ENCODE measurements at regions not wholly inside any gene's neighbourhood (a gene's known extent, or its start where the extent isn't known, plus 50 kb on each side); places are given as distances from the start of the nearest gene placed in this dataset.

DNA sequence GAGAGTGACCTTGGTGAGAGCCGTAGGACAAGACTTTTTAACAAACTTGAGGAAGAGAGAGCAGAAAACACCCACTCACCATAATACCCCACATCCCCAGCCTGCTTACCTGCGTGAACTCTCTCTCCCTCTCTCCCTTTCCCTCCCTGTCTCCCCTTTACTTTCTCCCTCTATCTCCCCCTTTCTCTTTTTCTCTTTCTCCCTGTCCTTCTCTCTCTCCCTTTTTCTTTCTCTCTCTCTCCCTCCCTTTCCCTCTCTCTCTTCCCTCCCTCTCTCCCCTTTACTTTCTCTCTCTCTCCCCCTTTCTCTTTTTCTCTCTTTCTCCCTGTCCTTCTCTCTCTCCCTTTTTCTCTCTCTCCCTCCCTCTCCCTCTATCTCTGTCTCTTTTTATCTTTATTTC, 464.0 kb upstream of the AUTS2 start:
- DNase-seq = no peak

DNA sequence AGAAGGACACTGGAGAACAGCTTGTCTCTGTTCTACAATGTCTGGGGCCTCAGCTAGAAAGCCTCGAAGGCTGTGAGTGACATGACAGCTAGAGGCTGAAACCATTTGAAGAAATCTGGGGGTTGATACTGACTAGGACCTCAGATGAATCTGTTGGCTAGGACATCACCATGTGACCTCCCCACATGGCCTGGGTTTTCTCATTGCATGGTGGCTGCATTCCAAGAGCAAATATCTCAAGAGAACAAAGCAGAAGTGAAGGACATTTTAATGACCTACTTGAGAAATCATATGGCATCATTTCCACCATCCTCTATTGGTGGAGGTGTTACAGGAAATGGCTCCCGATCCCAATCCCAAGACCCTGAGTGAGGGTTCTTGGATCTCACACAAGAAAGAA, 450.6 kb upstream of the AUTS2 start:
- DNase-seq = no peak

DNA sequence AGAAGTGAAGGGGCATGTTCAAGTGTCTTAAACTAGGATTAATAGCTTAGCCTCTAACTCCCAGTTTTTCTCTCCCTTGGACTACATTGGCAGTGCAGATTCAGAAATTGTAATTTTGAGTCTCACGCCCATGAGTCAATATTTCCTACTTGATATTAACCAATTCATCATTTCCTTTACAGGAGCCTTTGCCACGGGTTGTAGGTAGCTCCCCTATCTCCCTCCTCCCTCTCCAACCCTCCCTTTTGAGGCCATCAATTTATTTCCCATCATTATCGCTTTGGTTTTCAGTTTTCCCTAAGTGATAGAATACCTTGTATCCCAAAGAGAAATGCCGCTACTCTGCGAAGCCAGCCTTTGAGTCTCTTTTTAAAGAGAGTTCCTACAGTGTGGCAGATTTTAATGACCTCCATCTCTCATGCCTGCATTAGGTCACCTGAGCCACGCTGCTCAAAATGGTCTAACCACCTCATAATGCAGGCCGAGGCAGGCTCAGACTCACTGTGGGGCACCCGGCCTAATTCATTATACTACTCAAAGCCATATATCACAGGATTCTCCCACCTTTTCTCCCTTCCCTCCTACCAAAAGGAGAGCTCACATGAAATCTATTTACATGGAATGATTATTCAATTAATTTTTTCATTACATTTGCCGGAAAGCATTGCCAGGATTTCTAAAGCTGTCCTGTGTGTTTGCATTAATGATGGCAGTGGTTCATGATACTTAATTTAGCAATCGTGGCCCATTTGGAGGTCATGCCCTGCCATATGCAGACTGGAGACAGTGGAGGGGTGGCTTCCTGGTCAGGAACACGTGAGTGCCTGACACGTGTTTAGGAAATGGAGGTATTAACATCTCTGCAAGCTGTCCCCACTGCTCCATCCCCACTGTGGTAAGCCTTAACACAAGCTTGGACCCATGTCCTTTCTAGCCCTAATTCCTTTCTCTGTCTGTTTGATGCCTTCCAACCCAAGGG, 448.2 kb upstream of the AUTS2 start:
- DNase-seq = no peak

DNA sequence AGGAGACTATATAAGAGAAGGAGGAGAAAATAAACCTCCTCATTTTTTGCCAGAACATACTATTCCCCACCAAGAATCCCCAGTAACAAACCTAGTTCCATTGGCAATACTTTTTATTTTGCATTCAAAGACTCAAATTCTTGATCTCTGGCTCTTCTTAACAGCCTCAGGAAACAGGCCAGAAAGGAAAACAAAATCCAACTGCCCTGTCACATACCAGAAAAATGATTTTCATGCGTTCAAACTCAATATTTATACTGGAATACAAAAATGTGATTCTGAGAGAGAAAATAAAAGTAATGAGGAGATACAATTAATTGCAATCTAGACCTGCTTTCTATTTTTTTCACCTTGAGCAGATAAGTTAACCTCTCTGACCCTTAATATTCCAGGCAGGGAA, 435.9 kb upstream of the AUTS2 start:
- DNase-seq = no peak

DNA sequence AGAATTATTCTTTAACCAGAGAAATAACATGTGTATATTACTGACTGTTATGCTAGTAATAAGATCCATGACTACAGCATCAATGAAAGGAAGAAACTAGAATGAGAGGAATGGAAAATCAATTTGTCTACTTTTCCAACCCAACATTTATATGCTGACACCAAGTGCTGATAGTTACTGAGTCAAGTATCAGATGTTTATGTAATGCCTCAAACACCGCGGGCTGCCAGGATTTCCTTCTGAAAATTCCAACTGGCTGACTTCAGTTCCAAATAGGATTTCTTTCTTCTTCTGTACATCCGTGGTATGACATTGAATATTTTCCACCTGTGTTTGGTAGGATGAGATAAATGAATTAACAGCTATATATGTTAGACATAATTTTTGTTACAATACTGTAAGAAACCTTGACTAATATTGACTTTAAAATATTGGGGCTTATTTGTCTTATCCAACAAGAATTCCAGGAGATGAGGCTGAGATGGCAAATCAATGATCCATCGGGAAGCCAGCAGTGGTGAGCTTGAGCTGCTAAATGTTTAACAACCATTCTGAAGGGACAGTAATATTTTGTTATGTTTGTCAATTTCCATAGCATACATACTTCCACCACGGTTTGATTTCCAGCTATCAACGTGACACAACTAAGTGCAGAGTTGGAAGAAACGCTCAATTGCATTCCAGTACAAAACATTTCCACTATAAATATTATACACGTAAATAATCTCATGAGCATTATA, 435.2 kb upstream of the AUTS2 start:
- no peak for DNase-seq

DNA sequence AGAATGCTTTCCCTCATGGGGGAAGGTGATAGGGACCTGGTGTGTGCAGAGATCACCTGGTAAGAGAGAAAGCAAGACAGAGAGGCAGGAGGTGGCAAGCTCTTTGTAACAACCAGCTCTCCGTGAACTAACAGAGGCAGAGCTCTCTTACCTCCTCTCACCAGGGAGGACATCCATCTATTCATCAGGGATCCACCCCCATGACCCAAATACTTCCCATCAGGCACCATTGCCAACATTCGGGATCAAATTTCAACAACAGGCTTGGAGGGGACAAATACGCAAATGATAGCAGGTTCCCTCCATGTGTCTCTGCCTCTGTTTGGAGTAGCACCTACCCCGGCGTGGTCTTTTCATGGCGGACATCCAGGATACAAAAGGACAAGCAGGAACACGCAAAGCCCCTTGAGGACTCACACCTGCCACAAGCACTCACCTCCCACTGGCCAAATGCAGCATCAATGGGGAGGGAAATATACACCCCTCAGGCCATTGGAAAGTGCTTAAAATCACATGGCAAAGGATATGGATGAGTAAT, 431.2 kb upstream of the AUTS2 start:
- no peak for DNase-seq

DNA sequence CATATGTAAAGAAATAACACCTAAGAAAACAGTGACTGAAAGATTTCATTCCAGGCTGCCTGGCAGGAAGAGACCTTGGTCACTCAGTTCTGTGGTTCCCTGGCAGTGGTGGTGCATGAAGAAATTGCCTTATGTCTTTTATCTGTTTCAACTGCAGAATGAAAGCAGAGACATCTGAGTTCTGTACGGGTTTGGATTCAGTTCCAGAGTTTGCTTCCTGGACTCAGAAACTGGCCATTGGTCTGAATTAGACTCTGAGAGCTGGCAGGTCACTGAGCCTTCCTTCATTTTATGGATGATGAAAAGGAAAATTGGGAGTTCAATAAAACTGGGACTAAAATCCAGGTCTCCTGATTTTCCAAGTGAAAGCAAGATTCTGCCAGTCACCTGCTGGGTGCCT, 428.9 kb upstream of the AUTS2 start:
- no peak for DNase-seq

DNA sequence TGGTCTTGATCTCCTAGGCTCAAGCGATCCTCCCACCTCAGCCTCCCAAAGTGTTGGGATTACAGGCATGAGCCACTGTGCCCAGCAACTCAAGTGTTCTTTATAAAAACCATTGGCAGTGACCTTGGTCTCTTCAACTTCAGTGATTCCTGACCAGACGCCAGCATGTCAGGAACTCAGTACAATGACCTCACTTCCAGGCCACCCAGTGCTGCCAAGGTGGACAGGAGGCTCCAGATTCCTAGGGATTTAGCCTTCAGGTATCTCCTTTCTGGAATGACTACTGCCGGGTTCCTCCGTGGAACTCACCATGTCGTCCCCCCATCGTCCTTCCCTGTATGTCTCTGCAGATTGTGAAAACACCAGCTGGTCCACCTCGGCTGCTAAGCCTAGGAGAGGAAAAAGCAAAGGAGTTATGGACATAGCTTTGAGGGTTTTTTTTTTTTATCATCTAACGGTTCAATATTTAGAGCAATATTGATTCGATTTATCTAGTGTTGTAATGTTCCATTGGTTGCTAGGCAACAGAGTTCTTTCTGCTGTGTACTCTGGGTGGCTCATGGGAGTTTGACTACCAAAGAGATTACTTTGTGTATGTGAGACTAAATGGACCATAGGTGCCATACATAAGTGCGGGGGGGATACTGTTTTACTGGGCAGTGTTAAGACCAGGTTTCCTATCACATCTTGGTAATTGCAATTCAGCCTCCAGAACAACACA, 425.8 kb upstream of the AUTS2 start:
- DNase-seq = no peak

DNA sequence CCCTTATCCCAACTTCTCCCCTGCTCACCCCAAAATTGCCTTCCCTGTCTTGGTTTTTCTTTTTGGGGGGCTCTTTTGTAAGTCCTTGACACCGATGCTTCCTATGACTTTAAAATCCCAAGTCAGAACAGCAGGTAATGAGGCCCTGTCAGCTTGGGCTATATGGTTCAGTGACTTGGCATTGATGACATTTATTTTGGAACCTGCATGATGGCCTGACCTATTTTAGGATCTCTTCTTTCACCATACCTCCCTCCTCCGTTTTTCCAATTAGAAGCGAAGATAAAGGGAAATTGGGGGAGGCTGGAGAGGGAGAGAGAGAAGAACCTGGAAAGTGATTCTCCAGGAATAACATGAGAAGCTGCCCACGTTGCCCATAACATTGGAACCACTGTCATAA, 424.9 kb upstream of the AUTS2 start:
- no peak for DNase-seq

DNA sequence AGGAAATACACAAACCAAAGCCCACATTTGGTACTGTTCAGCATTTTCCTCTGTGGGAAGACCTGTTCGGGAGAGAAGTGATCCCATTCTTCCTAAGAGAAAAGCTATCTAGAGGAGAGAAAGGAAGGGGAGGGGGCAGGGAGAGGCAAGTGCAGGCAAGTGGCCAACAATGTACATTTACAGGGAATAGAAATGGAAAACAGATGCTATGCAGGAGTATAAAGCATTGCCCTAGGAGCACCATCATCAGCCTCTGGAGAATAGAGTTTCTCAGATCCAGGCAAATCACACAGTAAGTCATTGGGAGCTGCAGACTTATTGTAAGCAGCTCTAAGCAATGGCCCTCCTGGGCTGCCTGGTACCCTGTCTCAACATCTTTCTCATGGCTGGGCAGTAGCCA, 424.4 kb upstream of the AUTS2 start:
- DNase-seq = no peak

DNA sequence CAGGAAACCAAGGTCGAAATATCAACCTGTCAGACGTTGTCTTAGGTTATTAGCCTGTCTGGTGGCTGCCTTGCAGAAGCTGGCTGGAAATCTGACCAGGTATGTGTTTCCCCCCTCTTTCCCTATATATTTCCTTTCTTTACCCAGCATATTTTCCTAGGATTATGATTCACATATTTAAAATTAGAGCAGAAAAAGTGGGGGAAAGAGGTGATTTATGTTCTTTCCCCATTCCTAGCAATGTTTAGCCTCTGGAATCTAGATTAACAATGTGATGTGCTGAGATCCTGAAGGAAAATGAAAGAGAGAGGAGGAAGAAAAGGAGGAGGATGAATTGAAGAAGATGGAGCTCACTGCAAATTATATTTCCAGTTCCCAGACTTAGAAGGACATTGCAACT, 421.4 kb upstream of the AUTS2 start:
- no peak for DNase-seq

DNA sequence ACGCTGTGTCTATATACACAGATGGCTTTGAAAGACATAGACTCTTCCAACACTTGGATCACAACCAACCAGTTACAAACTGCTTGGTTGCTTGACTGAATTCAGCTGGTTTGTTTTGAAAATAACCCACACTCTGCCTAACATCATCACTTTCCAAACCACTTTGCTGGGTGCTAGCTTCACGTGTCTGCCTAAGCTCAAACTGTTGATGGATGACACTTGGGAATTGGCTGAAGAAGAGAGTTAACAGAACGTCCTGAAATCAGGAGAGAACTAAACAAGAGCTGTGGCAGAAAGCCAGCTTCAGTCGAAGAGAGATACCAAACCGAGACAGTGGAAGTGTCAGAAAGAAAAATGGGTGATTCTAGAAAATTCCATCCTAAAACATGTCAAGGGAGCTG, 420.8 kb upstream of the AUTS2 start:
- no peak for DNase-seq

DNA sequence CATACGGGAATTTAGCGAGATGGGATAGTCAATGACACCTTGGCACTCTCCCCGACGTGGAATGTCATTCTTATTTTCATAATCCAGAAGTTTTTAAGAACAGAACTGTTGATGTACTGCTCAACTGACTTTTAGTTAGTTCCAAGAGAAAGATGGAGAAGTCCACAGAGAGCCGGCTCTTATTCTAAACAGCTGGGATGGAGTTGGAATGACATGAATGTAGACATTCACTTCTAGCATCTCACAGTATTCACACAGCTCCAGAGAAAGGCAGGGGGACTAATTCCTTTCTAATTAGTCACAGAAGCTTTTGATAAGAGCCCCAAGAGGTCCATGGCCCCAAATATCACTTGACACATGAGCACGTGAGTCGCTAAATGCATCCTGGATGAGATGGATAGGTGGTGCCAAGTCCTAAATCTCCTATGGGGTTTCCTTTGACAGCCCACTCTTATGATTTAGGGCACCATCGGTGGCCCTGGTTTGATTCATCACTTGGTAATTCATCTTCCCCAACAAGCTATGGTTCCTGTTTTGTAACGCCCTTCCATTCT, 420.3 kb upstream of the AUTS2 start:
- no peak for DNase-seq

DNA sequence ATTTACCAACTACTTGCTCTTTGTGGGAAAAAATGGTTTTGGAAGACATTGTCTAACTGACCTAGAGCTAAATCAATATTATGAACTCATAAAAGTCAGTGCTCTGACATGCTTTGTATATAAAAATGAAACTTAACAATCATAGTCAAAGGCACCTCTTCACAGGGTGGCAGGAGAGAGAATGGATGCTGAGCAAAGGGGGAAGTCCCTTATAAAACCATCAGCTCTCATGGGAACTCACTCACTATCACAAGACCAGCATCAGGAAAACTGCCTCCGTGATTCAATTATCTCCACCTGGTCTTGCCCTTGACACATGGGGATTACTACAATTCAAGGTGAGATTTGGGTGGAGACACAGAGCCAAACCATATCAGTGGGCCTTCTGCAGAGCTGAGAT, 417.6 kb upstream of the AUTS2 start:
- DNase-seq = no peak

DNA sequence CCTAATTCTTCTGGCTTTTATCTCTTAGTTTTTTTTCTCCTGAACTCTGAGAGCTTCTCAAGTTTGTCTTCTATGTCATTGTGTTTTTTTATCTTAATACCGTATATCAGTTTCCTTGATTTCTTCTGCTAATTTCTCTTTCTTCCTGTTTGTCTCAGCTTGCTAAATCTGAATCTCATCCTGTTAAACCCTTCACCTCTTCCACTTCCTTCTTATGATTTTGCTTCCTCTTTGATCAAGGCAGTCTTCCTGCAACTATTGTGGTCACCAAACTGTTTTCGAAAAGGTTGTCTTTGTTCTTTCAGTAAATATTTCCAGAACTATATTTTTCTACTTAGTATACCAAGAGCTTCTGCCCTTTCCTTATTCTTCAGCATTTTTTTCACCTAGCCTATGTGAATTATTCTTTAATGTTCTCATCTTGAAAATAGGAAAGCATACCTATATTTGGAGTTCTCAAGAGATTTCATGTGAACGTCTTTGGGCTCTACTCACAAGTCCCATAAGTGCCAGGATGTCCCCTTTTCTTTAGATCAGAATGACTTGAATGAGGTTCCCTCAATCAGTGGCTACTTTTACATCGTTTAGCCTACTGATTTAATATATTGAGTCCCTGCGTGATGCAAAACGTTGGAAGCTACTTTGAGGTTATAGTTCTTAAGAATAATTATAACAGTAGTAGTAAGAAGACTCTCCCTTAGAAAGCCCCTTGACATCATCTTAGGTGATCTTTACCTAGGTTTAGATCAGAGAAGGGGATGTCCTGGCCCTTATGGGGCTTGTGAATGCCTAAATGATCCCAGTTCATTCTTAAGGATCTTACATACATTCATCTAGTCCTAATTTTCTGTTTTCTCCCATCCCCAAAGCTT, 415.4 kb upstream of the AUTS2 start:
- DNase-seq = no peak

DNA sequence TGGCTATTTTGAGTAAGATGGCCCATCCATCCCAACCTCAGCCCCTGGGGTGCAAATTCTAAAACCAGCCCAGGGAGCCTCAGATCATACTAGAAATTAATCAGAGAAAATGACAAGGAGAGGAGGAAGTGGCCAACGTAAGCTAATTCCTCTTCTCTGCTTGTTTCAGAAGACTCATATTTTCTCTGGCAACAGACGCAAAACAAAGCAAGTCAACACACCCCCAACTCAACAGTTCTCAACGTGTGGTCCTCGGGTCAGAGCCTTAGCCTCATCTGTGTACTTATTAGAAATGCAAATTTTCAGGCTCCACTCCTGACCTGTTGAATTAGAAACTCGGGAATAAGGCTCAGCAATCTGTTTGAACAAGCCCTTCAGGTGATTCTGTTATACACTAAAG, 413.9 kb upstream of the AUTS2 start:
- no peak for DNase-seq

DNA sequence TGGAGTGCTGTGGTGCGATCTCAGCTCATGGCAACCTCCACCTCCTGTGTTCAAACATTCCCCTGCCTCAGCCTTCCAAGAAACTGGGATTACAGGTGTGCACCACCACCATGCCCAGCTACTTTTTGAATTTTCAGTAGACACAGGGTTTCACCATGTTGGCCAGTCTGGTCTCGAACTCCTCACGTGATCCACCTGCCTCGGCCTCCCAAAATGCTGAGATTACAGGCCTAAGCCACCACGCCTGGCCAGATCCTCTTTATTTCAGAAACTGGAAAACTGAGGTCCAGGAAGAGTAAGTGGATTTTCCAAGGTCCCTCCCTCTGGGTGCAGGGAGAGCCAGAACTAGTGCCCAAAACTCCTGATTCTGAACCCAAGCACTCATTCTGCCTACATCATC, 413.1 kb upstream of the AUTS2 start:
- DNase-seq = no peak

DNA sequence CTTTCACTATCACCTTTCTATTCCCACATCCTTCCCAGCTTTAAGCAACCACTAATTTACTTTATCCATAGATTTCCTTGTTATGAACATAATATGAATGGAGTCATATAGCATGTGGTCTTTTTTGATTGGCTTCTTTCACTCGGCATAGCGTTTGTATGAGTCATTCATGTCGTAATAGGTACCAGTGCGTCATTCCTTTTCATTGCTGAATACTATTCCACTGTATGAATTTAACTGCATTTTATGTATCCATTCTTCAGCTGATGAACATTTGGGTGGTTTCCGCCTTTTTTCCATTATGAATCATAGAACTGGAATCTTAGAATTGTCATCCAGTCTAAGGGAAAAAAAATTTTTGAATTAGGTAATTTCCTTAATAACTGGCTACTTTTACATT, 411.3 kb upstream of the AUTS2 start:
- no peak for DNase-seq

DNA sequence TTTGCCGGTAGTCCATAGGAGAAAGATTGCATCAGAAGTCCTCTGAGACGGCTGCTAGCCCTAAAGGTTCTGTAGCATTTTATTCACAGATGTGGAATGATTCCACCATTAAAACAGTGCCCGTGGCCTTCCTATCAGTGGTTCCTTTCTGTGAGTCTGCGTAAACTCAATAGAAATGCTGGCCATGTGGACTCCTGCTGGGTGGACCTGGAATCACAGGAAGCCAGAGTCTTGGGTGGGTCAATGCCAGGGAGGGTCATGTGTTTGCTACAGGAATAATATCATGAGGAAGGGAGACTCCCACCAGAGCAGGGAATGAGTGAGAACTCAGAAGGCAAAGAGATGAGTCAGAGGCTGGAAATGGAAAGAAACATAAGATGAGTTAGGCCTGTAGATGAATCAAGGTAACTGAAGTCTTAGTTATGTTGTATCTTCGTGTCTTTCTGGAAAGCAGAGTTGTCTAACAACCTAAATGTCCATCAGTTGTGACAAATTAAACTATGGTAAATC, 410.4 kb upstream of the AUTS2 start:
- peak; percentile 54 for DNase-seq

DNA sequence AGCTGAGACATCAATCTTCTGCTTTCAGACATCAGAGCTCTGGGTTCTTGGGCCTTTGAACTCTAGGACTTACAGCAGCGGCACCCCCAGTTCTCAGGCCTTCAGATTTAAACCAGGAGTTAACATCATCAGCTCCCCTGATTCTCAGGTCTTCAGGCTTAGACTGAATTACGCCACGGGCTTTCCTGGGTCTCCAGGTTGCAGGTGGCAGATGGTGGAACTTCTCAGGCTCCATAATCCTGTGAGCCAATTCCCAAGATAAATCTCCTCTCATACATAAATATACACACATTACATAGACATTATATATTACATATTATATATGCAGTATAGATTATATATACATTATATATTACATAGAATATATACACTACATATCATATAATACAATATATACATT, 408.9 kb upstream of the AUTS2 start:
- DNase-seq = no peak

DNA sequence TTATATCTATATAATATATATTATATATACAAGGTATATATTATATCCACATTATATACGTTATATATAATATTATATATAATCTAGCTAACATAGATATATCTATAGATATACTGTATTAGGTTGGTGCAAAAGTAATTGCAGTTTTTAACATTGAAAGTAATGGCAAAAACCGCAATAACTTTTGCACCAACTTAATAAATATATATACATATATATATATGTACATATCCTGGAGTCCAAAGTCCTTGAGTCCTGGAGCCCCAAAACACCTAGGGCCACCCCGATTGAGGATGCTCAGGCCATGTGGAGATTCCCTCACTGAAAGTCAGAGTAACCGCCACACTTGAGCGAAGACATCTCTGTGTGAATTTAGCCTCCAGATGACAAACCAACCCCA, 408.2 kb upstream of the AUTS2 start:
- no peak for DNase-seq

DNA sequence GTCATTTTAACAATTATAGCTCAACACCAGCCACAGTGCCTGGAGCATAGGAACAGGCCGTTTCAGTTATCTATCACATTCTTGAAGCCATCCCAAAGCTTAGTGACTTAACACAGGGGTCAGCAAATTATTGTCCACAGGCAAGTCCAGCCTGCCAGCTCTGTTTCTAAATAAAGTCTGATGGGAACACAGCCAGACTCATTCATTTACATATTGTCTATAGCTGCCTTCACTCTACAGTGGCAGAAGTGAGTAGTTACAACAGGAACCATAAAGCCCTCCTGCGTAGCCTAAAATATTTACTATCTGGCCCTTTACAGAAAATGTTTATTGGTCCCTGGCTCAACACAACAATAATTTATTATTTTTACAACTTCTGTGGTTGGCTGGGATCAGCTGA, 407.5 kb upstream of the AUTS2 start:
- no peak for DNase-seq

Measured in islet precursor cell (in vitro differentiated cells).